ENCODE measurements at regions not wholly inside any gene's neighbourhood (a gene's known extent, or its start where the extent isn't known, plus 50 kb on each side); places are given as distances from the start of the nearest gene placed in this dataset.

GRCh38 chr10:131000743-131001142 lies 310.8 kb downstream of the TCERG1L start:
- TF ChIP-seq, protein P1, sequence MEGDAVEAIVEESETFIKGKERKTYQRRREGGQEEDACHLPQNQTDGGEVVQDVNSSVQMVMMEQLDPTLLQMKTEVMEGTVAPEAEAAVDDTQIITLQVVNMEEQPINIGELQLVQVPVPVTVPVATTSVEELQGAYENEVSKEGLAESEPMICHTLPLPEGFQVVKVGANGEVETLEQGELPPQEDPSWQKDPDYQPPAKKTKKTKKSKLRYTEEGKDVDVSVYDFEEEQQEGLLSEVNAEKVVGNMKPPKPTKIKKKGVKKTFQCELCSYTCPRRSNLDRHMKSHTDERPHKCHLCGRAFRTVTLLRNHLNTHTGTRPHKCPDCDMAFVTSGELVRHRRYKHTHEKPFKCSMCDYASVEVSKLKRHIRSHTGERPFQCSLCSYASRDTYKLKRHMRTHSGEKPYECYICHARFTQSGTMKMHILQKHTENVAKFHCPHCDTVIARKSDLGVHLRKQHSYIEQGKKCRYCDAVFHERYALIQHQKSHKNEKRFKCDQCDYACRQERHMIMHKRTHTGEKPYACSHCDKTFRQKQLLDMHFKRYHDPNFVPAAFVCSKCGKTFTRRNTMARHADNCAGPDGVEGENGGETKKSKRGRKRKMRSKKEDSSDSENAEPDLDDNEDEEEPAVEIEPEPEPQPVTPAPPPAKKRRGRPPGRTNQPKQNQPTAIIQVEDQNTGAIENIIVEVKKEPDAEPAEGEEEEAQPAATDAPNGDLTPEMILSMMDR (IDR thresholded peaks at IDR 0.05; ENCODE audit: insufficient read depth, low read depth, low read length, missing control alignments): no peak
- H3K4me3 ChIP-seq (ENCODE audit: low read length): no peak overlapping the region
- DNase-seq (ENCODE audit: low read depth): no peak

GRCh38 chr10:131001438-131001837 lies 310.1 kb downstream of the TCERG1L start:
- no peak overlapping the region for H3K4me3 ChIP-seq (ENCODE audit: low read length)
- TF ChIP-seq, protein P1 (IDR thresholded peaks at IDR 0.05; ENCODE audit: insufficient read depth, low read depth, low read length, missing control alignments): no peak
- no peak for DNase-seq (ENCODE audit: low read depth)

- no peak for DNase-seq (ENCODE audit: low read depth)
- H3K4me3 ChIP-seq (ENCODE audit: low read length): no peak overlapping the region
- TF ChIP-seq, protein P1 (IDR thresholded peaks at IDR 0.05; ENCODE audit: insufficient read depth, low read depth, low read length, missing control alignments): no peak
These were observed 309.3 kb downstream of the TCERG1L start for GRCh38 chr10:131002031-131002861.

DNA sequence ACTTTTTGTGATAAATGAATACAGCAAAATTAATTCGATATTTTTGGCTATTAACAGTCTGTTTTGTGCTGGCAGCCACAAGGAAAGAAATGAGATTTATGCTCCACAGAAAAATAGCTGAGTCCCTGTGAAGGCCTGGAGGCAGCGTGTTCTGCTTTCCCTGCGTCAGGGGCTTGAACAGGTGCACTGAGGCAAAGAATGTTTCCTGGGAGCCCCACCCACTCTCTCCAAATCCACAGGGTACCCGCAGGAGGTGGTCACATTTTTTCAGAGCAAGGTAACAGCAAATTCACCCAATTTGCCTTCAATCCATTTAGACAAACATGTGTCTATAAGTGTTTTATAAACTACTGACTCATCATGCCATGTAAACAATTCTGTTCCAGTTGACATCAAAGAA lies 308.1 kb downstream of the TCERG1L start:
- H3K4me3 ChIP-seq (ENCODE audit: low read length): no peak overlapping the region
- TF ChIP-seq, protein P1 (IDR thresholded peaks at IDR 0.05; ENCODE audit: insufficient read depth, low read depth, low read length, missing control alignments): no peak
- no peak for DNase-seq (ENCODE audit: low read depth)

- TF ChIP-seq, protein P1 (IDR thresholded peaks at IDR 0.05; ENCODE audit: insufficient read depth, low read depth, low read length, missing control alignments): no peak
- no peak for DNase-seq (ENCODE audit: low read depth)
- no peak overlapping the region for H3K4me3 ChIP-seq (ENCODE audit: low read length)
These were observed 307.2 kb downstream of the TCERG1L start for GRCh38 chr10:131004276-131004675.

DNA sequence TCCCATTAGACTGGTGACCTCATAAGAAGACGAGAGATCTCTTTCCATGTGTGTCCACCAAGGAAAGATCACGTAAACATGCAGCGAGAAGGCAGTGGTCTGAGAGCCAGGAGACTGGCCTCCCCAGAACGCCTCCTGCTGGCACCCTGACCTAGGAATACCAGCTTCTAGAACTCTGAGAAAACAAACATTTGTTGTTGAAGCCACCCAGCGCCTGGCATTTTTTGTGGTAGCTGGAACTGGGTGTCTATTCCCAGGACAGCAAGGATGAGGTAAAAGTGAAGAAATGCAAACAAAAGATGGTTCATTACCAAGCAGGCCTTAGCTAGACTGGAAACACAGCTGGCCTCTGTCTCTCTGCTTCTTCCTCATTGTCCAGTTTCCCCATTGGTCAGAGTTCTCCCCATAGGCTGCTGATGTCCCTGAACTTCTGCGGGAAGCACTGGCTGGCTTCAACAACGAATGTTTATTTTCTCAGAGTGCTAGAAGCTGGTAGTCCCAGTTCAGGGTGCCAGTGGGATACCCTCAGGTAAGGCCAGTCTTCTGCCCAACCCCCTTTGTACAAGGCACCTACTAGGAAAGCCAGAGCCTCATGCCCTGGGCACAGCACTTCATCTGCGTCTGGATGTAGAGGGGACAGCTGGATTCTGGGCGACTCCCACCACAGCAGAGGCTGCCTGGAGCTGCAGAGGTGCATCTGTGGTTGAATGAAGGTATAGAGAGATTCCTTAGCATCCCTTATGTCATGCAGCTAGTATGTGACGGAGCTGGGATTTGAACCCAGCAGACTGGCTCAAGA lies 304.9 kb downstream of the TCERG1L start:
- TF ChIP-seq, protein P1 (IDR thresholded peaks at IDR 0.05; ENCODE audit: insufficient read depth, low read depth, low read length, missing control alignments): no peak
- H3K4me3 ChIP-seq (ENCODE audit: low read length): no peak overlapping the region
- DNase-seq (ENCODE audit: low read depth): no peak

Measured in epithelial cell of esophagus (primary cell).